Large intestine (tissue), 3 donors: ENCODE measurements at regions not wholly inside any gene's neighbourhood (a gene's known extent, or its start where the extent isn't known, plus 50 kb on each side); places are given as distances from the start of the nearest gene placed in this dataset.

ENCODE experiments used
- DNase-seq, 2 donors: peaks; one replicate each; pipeline versions ENCODE4 v3.0.0 to v3.0.0-alpha.2; 2013
- H3K27ac ChIP-seq: one replicate; pipeline ENCODE4 v1.5.1; 2013; ENCODE audit warnings: low read length
- H3K27me3 ChIP-seq: 2 replicates; pipeline ENCODE4 v1.6.1; 2013; ENCODE audit warnings: low read length; ENCODE audit not compliant: control insufficient read depth, insufficient read depth
- H3K36me3 ChIP-seq: 2 replicates; pipeline ENCODE4 v1.6.1; 2013; ENCODE audit warnings: low read length; ENCODE audit not compliant: control insufficient read depth, insufficient read depth
- H3K4me1 ChIP-seq: one replicate; pipeline ENCODE4 v1.6.1; 2013; ENCODE audit warnings: low read length; ENCODE audit not compliant: control insufficient read depth, insufficient read depth
- H3K4me3 ChIP-seq: one replicate; pipeline ENCODE4 v1.5.1; 2013; ENCODE audit warnings: low read length
- H3K9me3 ChIP-seq: one replicate; pipeline ENCODE4 v1.6.1; 2013; ENCODE audit warnings: mild to moderate bottlenecking, low read depth, low read length, moderate library complexity; ENCODE audit not compliant: control insufficient read depth
- WGBS: methylation state at CpG from one replicate; pipeline ENCODE4 v1.1.5; 2013; ENCODE audit warnings: low lambda C conversion rate; ENCODE audit not compliant: insufficient coverage; 5-methylcytosine and 5-hydroxymethylcytosine counted together

DNA sequence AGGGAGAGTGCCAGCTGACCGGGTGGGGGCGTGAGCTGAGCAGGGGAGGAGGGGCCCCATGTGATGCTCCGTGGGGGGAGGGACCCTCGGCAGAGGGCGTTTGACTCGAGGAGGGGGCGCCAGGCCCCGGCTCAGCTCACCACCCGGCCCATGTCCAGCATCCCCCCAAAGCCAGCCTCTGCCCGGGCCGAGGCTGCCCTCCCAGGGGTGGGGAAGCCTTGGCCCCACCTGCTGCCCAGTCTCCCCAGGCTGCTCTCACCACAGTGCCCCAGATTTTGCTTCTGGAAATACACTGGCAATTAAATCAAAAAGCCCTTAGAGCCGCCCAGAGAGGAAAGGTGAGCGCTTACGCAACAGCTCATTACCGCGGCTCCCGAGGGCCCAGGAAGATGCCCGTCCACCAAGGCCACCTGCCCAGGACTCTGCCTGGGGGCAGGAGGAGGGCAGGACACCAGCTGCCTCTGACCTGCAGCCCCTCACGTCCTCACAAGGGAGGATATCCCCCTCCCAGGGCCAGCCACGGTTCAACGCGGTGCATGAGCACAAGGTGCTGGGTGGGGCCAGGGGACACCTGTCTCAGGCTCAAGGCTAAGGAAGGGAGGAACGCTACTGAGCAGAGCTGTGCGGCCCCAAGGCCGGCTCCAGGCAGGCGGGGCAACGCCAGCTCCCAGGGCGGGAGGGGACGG is 70.0 kb upstream of the INPP5A start:
- peaks cover 49% of the 10 kb centered on the region for H3K4me1 ChIP-seq
- DNase-seq: peak; percentile 66 to 91
- no CpG with 5 or more reads among the region's 29 CpGs for WGBS
- no peaks in the 10 kb centered on the region for H3K36me3 ChIP-seq
- H3K27me3 ChIP-seq: no peaks in the 10 kb centered on the region
- H3K4me3 ChIP-seq: peak overlapping the region; percentile 23
- H3K27ac ChIP-seq: peak overlapping the region; percentile 57
- H3K9me3 ChIP-seq: no peaks in the 10 kb centered on the region

GRCh38 chr10:132468216-132468615 is 69.4 kb upstream of the INPP5A start:
- H3K27ac ChIP-seq: peak overlapping the region; percentile 57
- no peaks in the 10 kb centered on the region for H3K36me3 ChIP-seq
- 9% methylated on average over 4 of the region's 5 CpGs for WGBS
- peaks cover 49% of the 10 kb centered on the region for H3K4me1 ChIP-seq
- no peaks in the 10 kb centered on the region for H3K9me3 ChIP-seq
- H3K27me3 ChIP-seq: no peaks in the 10 kb centered on the region
- DNase-seq: no peak
- peak overlapping the region; percentile 23 for H3K4me3 ChIP-seq

DNA sequence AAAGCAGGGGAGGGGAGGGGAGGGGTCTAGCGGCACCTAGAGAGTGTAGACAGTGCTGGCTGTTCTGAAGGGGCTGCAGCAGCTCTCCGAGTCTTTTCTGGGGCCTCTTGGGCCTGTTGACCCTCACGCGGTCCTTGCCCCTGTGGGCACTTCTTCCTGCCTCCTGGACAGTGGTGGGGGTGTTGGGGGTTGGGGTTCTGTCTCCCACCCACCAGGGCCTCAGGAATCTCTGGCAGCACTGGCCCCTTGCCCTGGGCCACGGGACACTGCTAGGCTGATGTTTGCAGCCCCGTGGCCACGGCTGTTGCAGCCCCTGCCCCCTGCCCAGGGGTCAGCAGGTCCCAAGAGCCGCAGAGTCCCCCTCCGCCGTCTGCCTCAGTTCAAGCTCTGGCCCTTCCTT is 68.9 kb upstream of the INPP5A start:
- H3K36me3 ChIP-seq: no peaks in the 10 kb centered on the region
- DNase-seq: no peak
- WGBS: no CpG with 5 or more reads among the region's 10 CpGs
- H3K27ac ChIP-seq: no peak overlapping the region
- H3K9me3 ChIP-seq: no peaks in the 10 kb centered on the region
- no peak overlapping the region for H3K4me3 ChIP-seq
- H3K27me3 ChIP-seq: no peaks in the 10 kb centered on the region
- H3K4me1 ChIP-seq: peaks cover 49% of the 10 kb centered on the region

- H3K4me1 ChIP-seq: peaks cover 44% of the 10 kb centered on the region
- DNase-seq: no peak
These were observed 68.2 kb upstream of the INPP5A start for GRCh38 chr10:132469197-132469884.

DNA sequence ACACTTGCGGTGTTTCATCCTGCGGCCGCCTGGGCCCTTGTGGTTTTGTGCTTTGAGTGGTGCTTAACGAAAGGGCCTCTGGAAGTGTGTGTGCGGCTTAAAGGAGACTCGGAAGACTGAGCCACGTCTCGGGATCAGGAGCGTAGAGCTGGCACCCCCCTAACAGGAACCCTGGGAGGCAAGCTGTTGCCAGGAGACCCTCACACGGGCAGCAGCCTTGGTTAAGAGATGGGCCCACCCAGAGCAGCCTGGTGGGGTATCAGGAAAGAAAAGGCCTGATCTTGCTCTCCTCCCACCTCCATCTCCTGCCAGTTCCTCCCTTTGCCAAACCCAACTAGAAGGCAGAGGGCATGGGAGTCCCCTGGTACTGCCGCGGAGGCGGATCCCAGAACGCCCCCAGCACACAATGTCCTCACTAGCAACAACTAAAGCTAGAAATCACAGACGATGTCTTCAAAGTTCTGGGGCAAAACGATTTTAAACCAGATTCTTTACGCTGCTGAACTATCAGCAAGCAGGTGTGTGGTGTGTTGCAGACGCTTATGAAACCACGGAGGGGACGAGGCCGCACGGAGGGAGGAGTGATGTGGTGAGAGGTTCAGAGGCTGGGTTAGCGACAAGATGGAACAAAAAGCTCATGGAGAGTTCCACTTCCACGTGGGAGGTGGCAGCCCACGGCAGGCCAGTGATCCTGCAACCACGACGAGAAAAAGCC is 67.0 kb upstream of the INPP5A start:
- WGBS: no CpG with 5 or more reads among the region's 27 CpGs
- no peak overlapping the region for H3K27ac ChIP-seq

More at GRCh38 chr10:132469197-132469884, 68.2 kb upstream of the INPP5A start:
- H3K36me3 ChIP-seq: no peaks in the 10 kb centered on the region
- H3K27me3 ChIP-seq: no peaks in the 10 kb centered on the region
- H3K9me3 ChIP-seq: no peaks in the 10 kb centered on the region
- no peak overlapping the region for H3K4me3 ChIP-seq
- WGBS: no CpG with 5 or more reads among the region's 21 CpGs
- peak overlapping the region; percentile 42 for H3K27ac ChIP-seq

DNA sequence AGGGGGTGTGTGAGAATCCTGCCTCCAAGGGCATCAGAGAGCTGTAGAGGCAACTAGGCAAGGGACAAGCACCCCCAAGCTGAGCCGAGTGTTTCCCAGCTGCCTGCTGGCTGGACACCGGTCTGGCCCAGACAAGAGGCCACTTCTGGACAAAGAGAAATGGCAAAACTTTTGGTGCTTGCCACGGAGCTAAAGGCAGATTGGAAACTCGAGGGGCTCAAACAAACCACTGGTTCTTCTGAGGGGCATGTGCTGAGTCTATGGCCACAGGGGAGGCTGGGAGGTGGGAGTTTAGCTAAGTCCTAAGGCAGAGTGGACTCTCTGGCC is 66.5 kb upstream of the INPP5A start:
- H3K4me1 ChIP-seq: peaks cover 26% of the 10 kb centered on the region
- no CpG with 5 or more reads among the region's 4 CpGs for WGBS
- H3K9me3 ChIP-seq: no peaks in the 10 kb centered on the region
- DNase-seq: no peak
- no peaks in the 10 kb centered on the region for H3K27me3 ChIP-seq
- H3K4me3 ChIP-seq: no peak overlapping the region
- no peaks in the 10 kb centered on the region for H3K36me3 ChIP-seq
- H3K27ac ChIP-seq: no peak overlapping the region

More for the DNA sequence above, 67.0 kb upstream of the INPP5A start:
- Histone ChIP-seq H3K4me3 (no peak overlapping the region), H3K9me3 (no peaks in the 10 kb centered on the region), H3K27me3 (no peaks in the 10 kb centered on the region), H3K36me3 (no peaks in the 10 kb centered on the region), H3K4me1 (peaks cover 32% of the 10 kb centered on the region)
- no peak for DNase-seq

GRCh38 chr10:132471484-132471883 is 66.1 kb upstream of the INPP5A start:
- no CpG with 5 or more reads among the region's 9 CpGs for WGBS
- Histone ChIP-seq H3K4me1 (peaks cover 24% of the 10 kb centered on the region), H3K4me3 (no peak overlapping the region), H3K27me3 (no peaks in the 10 kb centered on the region), H3K36me3 (no peaks in the 10 kb centered on the region), H3K9me3 (no peaks in the 10 kb centered on the region), H3K27ac (no peak overlapping the region)
- DNase-seq: no peak

GRCh38 chr10:132475086-132475485 is 62.5 kb upstream of the INPP5A start:
- no peak overlapping the region for H3K27ac ChIP-seq
- DNase-seq: no peak
- no CpG with 5 or more reads among the region's 1 CpG for WGBS
- H3K27me3 ChIP-seq: no peaks in the 10 kb centered on the region
- no peak overlapping the region for H3K4me3 ChIP-seq
- H3K9me3 ChIP-seq: no peaks in the 10 kb centered on the region
- no peaks in the 10 kb centered on the region for H3K36me3 ChIP-seq
- H3K4me1 ChIP-seq: peaks cover 15% of the 10 kb centered on the region

DNA sequence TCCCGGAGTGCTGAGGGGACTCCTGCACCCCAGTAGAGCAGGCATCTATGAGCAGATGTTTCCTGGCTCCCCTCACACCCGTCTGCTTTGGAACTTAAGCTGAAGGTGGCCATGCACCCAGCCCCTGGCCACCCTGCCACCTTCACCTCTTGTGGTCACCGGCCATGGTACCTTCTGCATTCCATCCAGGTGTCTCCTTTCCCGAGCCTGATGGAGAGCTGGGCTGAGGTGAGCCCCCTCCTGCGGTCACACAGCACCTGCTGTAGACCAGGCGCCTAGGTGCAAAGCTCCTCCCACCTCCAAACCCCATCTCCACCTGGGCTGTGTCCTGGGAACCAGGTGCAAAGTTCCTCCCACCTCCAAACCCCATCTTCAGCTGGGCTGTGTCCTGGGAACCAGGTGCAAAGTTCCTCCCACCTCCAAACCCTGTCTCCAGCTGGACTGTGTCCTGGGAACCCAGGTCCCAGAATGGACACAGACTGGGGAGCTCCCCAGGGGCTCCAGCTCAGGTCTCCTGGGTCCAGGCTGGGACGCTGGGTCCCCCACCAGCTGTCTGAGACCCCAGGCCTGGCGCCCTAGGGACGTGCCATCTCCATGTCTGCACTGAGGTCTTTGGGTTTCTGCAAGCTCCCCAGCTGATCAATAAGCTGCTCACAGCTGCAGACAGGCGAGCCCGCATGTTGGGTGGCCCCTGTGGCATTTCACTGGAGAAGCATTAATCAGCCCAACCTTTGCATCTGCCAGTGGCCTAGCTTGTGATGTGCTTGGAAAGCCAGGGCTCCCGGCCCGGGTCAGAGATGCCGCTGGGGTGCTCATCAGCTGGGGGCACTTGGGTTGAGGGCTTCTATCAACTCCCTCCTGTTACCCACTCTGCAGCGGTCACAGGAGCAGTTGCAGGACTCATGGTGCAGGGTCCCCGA is 61.2 kb upstream of the INPP5A start:
- Histone ChIP-seq H3K4me3 (no peak overlapping the region), H3K27ac (no peak overlapping the region), H3K27me3 (no peaks in the 10 kb centered on the region), H3K9me3 (no peaks in the 10 kb centered on the region), H3K36me3 (no peaks in the 10 kb centered on the region), H3K4me1 (peaks cover 15% of the 10 kb centered on the region)
- peak in 1 of 2 donors; percentile 36 for DNase-seq
- WGBS: no CpG with 5 or more reads among the region's 16 CpGs

GRCh38 chr10:132477066-132477397 is 60.6 kb upstream of the INPP5A start:
- H3K36me3 ChIP-seq: no peaks in the 10 kb centered on the region
- H3K9me3 ChIP-seq: no peaks in the 10 kb centered on the region
- no peak overlapping the region for H3K4me3 ChIP-seq
- WGBS: no CpG with 5 or more reads among the region's 8 CpGs
- DNase-seq: no peak
- H3K27me3 ChIP-seq: no peaks in the 10 kb centered on the region
- H3K27ac ChIP-seq: no peak overlapping the region
- H3K4me1 ChIP-seq: peaks cover 15% of the 10 kb centered on the region
